GM10266 (cell line): ENCODE measurements at regions not wholly inside any gene's neighbourhood (a gene's known extent, or its start where the extent isn't known, plus 50 kb on each side); places are given as distances from the start of the nearest gene placed in this dataset.

ENCODE experiments used
- DNase-seq: peaks from one replicate; pipeline ENCODE4 v3.0.0; 2012; ENCODE audit errors: extremely low spot score
- TF ChIP-seq, protein P1 (sequence below): IDR thresholded peaks from 2 replicates; pipeline ENCODE4 v1.5.1; 2012; ENCODE audit warnings: mild to moderate bottlenecking, low read depth; ENCODE audit not compliant: control insufficient read depth, insufficient read depth; ENCODE audit errors: missing control alignments

- no peak for DNase-seq
- TF ChIP-seq, protein P1, sequence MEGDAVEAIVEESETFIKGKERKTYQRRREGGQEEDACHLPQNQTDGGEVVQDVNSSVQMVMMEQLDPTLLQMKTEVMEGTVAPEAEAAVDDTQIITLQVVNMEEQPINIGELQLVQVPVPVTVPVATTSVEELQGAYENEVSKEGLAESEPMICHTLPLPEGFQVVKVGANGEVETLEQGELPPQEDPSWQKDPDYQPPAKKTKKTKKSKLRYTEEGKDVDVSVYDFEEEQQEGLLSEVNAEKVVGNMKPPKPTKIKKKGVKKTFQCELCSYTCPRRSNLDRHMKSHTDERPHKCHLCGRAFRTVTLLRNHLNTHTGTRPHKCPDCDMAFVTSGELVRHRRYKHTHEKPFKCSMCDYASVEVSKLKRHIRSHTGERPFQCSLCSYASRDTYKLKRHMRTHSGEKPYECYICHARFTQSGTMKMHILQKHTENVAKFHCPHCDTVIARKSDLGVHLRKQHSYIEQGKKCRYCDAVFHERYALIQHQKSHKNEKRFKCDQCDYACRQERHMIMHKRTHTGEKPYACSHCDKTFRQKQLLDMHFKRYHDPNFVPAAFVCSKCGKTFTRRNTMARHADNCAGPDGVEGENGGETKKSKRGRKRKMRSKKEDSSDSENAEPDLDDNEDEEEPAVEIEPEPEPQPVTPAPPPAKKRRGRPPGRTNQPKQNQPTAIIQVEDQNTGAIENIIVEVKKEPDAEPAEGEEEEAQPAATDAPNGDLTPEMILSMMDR: no peak
Measured at GRCh38 chr10:21057989-21058388, 160.9 kb upstream of the NEBL start.

GRCh38 chr10:21057436-21057835, 160.3 kb upstream of the NEBL start:
- TF ChIP-seq, protein P1: no peak

DNA sequence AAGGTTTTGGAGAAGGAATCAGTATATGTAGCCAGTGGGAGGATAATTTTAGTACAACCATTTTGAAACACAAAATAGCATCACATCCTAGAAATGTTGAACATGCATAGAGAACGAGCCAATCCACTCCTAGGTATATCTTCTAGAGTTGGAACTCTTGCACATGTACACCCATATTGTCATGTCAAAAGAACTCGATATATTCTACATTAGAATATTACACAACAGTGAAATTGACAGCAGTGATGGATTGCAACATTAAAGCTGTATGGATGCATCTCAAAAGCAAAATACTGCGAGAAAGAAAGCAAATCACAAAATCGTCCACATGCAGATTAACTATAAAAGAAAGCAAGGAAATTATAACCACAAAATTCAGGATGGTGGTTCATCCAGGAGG, 159.3 kb upstream of the NEBL start:
- TF ChIP-seq, protein P1: no peak
- DNase-seq: no peak

More at GRCh38 chr10:21057436-21057835, 160.3 kb upstream of the NEBL start:
- no peak for DNase-seq

DNA sequence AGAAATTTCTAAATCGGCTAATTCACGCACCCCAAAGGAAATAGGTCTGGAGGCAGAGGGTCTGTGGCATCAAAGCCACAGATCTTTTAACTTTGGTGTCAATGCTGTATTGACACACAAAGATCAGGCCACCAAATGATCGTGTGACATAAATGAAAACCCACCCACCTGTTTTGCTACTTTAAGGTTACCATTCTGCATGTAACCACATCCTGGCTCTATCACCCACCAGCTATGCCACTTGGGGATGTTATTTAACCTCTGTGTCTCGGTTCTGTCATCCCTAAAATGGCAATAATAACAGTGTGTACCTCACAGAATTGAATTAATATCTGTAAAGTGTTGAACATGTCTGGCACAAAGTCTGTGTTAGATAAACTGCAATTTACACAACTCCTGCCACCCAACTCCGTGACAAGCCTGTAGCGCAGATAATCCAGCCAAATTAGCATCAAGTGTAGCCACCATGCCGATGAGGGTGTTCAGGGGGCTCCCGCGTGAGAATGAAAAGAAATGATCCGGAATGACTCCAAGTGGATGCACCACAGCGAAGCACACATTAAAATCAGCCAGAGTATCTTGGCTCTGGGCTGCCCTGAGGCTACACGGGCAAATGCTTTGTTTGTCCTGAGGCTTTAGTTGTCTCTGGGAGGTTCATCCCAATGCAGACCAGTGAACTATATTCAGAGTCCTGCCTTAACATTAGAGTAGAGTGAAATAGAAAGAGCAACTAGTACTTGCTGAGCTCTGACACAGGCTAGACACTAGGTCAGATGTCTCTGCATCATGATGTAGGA, 158.4 kb upstream of the NEBL start:
- no peak for DNase-seq
- TF ChIP-seq, protein P1: no peak

GRCh38 chr10:21053953-21054690, 157.0 kb upstream of the NEBL start:
- no peak for DNase-seq
- TF ChIP-seq, protein P1: no peak

- DNase-seq: no peak
- TF ChIP-seq, protein P1: no peak
Measured at GRCh38 chr10:21052709-21053104, 155.6 kb upstream of the NEBL start.
